Progenitor cell of endocrine pancreas (in vitro differentiated cells): ENCODE measurements at regions not wholly inside any gene's neighbourhood (a gene's known extent, or its start where the extent isn't known, plus 50 kb on each side); places are given as distances from the start of the nearest gene placed in this dataset.

Experiments used
- DNase-seq: peaks from one replicate; pipeline ENCODE4 v3.0.0; 2021; ENCODE audit warnings: low spot score; ENCODE audit not compliant: unreplicated experiment
- H3K27ac Mint-ChIP-seq: 2 replicates; pipeline ENCODE4 v1.8.0; 2021; ENCODE audit warnings: mild to moderate bottlenecking, moderate library complexity, mixed read lengths
- H3K27me3 Mint-ChIP-seq: 2 replicates; pipeline ENCODE4 v1.8.0; 2021; ENCODE audit warnings: mixed read lengths
- H3K36me3 Mint-ChIP-seq: 2 replicates; pipeline ENCODE4 v1.8.0; 2022; ENCODE audit warnings: mixed read lengths; ENCODE audit not compliant: insufficient read depth
- H3K4me1 Mint-ChIP-seq: 2 replicates; pipeline ENCODE4 v1.8.0; 2021; ENCODE audit warnings: low read depth, mixed read lengths
- H3K4me3 Mint-ChIP-seq: 2 replicates; pipeline ENCODE4 v1.8.0; 2021; ENCODE audit warnings: low read depth, mild to moderate bottlenecking, moderate library complexity, mixed read lengths
- H3K9me3 Mint-ChIP-seq: 2 replicates; pipeline ENCODE4 v1.8.0; 2021; ENCODE audit warnings: low read depth, mixed read lengths
- TF ChIP-seq, protein P1 (sequence below): fragments of 200-600 bp; sonication (generic); IDR thresholded peaks from one replicate; pipeline ENCODE4 v1.5.0; 2021; ENCODE audit warnings: antibody characterized with exemption, mild to moderate bottlenecking; ENCODE audit not compliant: unreplicated experiment

DNA sequence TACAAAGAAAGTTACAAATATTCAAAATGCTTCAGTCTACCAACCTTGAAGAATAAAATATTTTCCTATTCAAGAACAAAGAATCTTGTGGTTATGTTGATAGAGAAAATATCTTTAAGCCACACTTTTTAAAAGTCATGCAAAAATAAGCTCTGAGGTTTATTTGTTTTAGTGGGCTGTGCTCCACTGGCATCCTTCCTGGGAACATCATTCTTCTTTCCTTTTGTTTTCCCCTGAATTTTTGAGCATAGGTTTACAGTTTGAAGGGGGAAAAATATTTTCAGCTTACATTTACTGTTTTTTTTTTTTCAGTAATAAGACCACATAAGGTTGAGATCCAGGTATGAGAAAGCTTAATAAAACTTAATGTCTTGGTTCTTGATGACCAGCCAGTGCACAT is 72.0 kb upstream of the BACH2 start:
- Mint-ChIP-seq H3K27me3 (peaks cover 6% of the 10 kb centered on the region), H3K27ac (peak overlapping the region; percentile 62), H3K36me3 (peaks cover 1% of the 10 kb centered on the region), H3K4me3 (no peak overlapping the region), H3K4me1 (peaks cover 8% of the 10 kb centered on the region), H3K9me3 (peaks cover 5% of the 10 kb centered on the region)
- no peak for DNase-seq
- TF ChIP-seq, protein P1, sequence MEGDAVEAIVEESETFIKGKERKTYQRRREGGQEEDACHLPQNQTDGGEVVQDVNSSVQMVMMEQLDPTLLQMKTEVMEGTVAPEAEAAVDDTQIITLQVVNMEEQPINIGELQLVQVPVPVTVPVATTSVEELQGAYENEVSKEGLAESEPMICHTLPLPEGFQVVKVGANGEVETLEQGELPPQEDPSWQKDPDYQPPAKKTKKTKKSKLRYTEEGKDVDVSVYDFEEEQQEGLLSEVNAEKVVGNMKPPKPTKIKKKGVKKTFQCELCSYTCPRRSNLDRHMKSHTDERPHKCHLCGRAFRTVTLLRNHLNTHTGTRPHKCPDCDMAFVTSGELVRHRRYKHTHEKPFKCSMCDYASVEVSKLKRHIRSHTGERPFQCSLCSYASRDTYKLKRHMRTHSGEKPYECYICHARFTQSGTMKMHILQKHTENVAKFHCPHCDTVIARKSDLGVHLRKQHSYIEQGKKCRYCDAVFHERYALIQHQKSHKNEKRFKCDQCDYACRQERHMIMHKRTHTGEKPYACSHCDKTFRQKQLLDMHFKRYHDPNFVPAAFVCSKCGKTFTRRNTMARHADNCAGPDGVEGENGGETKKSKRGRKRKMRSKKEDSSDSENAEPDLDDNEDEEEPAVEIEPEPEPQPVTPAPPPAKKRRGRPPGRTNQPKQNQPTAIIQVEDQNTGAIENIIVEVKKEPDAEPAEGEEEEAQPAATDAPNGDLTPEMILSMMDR, result no peak

DNA sequence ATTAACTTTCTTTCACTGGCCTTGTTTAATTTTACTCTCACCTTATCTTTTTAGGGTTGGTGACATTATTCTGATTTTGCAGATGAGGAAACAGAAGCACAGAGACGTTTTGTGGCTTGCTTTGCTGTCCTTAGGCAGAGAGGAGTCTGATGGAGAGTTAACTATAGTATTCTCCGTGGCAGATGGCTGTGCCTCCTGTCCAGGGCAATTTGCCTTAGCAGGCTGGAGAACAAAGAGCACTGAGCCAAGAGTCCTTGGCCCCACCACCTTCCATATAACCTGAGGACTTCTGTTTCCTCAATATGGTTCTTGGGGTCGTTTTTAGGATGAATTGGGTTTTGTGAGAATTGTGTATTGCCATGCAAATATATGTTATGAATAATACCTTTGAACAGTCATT is 71.4 kb upstream of the BACH2 start:
- TF ChIP-seq, protein P1, result no peak
- Mint-ChIP-seq H3K4me1 (peaks cover 8% of the 10 kb centered on the region), H3K27ac (no peak overlapping the region), H3K27me3 (peaks cover 6% of the 10 kb centered on the region), H3K4me3 (no peak overlapping the region), H3K36me3 (peaks cover 1% of the 10 kb centered on the region), H3K9me3 (peaks cover 5% of the 10 kb centered on the region)
- no peak for DNase-seq

DNA sequence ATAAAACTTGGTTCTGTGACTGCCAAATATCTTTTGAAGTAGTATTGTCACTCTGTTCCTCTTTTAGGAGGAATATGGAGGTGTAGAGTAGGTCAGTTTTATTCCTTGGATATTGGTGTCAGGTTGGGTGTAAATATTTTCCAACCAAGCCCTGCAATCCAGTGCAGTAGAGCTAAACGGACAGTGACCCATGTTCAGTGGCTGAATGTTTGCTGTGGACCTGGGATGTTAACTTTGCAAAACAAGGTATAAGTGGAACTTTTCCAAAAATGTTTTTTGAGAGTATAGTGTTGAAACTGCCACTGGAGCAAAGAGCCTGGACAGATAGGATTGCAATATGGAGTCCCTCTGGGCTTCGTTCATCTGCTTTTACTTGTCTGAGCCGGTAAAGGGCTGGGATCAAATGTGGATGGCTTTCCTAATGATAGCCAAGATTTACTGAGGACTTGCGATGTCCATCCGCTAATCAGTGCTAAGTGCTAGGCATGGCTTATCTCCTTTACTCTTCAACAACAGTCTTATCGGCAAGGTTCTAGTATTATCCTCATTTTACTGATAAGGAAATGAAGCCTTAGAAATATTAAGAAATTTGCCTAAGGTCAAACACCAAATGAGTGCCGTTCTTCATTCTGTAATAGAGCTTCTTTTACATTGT is 69.0 kb upstream of the BACH2 start:
- Mint-ChIP-seq H3K27ac (no peak overlapping the region), H3K27me3 (peaks cover 8% of the 10 kb centered on the region), H3K4me3 (no peak overlapping the region), H3K36me3 (peaks cover 1% of the 10 kb centered on the region), H3K9me3 (peaks cover 5% of the 10 kb centered on the region), H3K4me1 (peaks cover 8% of the 10 kb centered on the region)
- no peak for DNase-seq
- TF ChIP-seq, protein P1, result no peak

DNA sequence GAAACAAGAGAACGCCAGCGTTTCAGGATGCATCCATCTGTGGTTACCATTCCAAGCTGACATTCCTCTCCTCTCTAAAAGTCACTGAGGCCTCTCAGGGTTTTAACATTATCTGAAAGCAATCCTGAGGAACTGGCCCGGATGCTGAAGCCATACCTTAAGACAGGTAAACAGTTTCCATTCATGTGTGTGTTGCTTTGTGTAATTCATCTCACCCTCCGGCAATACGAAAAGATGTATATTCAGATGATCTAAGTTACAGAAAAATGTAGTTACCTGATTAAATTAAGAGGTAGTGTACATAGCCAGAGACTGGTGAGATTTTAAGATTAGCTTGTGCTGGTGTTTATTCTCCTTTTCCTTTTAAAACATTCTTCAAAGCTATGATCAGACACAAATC is 68.4 kb upstream of the BACH2 start:
- H3K9me3 Mint-ChIP-seq, result peaks cover 5% of the 10 kb centered on the region
- DNase-seq, result no peak
- no peak overlapping the region for H3K4me3 Mint-ChIP-seq
- H3K4me1 Mint-ChIP-seq, result peaks cover 8% of the 10 kb centered on the region
- TF ChIP-seq, protein P1, result no peak
- H3K27me3 Mint-ChIP-seq, result peaks cover 8% of the 10 kb centered on the region
- no peak overlapping the region for H3K27ac Mint-ChIP-seq
- peaks cover 1% of the 10 kb centered on the region for H3K36me3 Mint-ChIP-seq

DNA sequence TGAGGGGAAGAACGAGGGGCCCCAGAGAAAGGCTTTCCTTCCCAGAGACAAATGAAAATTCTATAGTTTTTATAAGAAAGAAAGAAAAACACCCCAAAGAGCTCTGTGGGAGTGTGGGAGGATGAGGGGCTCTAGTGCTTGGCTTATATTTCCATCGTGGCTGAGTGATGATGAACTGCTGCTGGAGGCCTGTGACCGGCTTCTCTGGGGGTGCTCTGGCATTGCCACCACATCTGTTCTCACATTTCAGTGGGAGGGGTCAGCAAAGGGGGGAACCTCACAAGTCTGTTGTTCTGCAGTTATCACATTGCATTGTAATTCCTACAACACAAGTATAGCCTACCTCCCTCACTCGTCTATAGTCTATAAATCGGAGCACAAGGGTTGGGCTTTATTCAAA is 67.6 kb upstream of the BACH2 start:
- TF ChIP-seq, protein P1, result no peak
- Mint-ChIP-seq H3K27ac (no peak overlapping the region), H3K4me1 (peaks cover 6% of the 10 kb centered on the region), H3K27me3 (peaks cover 11% of the 10 kb centered on the region), H3K9me3 (peaks cover 5% of the 10 kb centered on the region), H3K36me3 (peaks cover 1% of the 10 kb centered on the region), H3K4me3 (no peak overlapping the region)
- DNase-seq, result no peak
